ENCODE measurements at regions not wholly inside any gene's neighbourhood (a gene's known extent, or its start where the extent isn't known, plus 50 kb on each side); places are given as distances from the start of the nearest gene placed in this dataset.

GRCh38 chr2:120904379-120904778, 168.7 kb downstream of the GLI2 start:
- H4K20me1 ChIP-seq (ENCODE audit: insufficient read depth), result no peaks in the 10 kb centered on the region
- H2AFZ ChIP-seq (ENCODE audit: low read depth), result no peak overlapping the region
- TF ChIP-seq, protein P1, sequence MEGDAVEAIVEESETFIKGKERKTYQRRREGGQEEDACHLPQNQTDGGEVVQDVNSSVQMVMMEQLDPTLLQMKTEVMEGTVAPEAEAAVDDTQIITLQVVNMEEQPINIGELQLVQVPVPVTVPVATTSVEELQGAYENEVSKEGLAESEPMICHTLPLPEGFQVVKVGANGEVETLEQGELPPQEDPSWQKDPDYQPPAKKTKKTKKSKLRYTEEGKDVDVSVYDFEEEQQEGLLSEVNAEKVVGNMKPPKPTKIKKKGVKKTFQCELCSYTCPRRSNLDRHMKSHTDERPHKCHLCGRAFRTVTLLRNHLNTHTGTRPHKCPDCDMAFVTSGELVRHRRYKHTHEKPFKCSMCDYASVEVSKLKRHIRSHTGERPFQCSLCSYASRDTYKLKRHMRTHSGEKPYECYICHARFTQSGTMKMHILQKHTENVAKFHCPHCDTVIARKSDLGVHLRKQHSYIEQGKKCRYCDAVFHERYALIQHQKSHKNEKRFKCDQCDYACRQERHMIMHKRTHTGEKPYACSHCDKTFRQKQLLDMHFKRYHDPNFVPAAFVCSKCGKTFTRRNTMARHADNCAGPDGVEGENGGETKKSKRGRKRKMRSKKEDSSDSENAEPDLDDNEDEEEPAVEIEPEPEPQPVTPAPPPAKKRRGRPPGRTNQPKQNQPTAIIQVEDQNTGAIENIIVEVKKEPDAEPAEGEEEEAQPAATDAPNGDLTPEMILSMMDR (conservative IDR thresholded peaks at IDR 0.05; ENCODE audit: low read depth, low read length), result no peak
- no peaks in the 10 kb centered on the region for H3K4me1 ChIP-seq (ENCODE audit: low read depth, poor library complexity, severe bottlenecking)
- H3K27ac ChIP-seq, result no peak overlapping the region
- H3K9ac ChIP-seq, result no peak overlapping the region
- no peaks in the 10 kb centered on the region for H3K36me3 ChIP-seq (ENCODE audit: insufficient read depth)
- H3K4me2 ChIP-seq, result no peak overlapping the region
- no peaks in the 10 kb centered on the region for H3K79me2 ChIP-seq (ENCODE audit: insufficient read depth, low read depth)
- no peaks in the 10 kb centered on the region for H3K27me3 ChIP-seq (ENCODE audit: insufficient read depth, low read depth)
- no peak overlapping the region for H3K4me3 ChIP-seq (IDR thresholded peaks at IDR 0.05; ENCODE audit: insufficient read depth, low read depth, low read length)

GRCh38 chr2:120904830-120905234, 169.2 kb downstream of the GLI2 start:
- H3K4me2 ChIP-seq, result no peak overlapping the region
- TF ChIP-seq, protein P1 (conservative IDR thresholded peaks at IDR 0.05; ENCODE audit: low read depth, low read length), result no peak
- H3K4me3 ChIP-seq (IDR thresholded peaks at IDR 0.05; ENCODE audit: insufficient read depth, low read depth, low read length), result no peak overlapping the region
- no peaks in the 10 kb centered on the region for H3K79me2 ChIP-seq (ENCODE audit: insufficient read depth, low read depth)
- no peaks in the 10 kb centered on the region for H3K4me1 ChIP-seq (ENCODE audit: low read depth, poor library complexity, severe bottlenecking)
- H3K27me3 ChIP-seq (ENCODE audit: insufficient read depth, low read depth), result no peaks in the 10 kb centered on the region
- no peak overlapping the region for H3K9ac ChIP-seq
- H2AFZ ChIP-seq (ENCODE audit: low read depth), result no peak overlapping the region
- H4K20me1 ChIP-seq (ENCODE audit: insufficient read depth), result no peaks in the 10 kb centered on the region
- H3K27ac ChIP-seq, result no peak overlapping the region
- H3K36me3 ChIP-seq (ENCODE audit: insufficient read depth), result no peaks in the 10 kb centered on the region

DNA sequence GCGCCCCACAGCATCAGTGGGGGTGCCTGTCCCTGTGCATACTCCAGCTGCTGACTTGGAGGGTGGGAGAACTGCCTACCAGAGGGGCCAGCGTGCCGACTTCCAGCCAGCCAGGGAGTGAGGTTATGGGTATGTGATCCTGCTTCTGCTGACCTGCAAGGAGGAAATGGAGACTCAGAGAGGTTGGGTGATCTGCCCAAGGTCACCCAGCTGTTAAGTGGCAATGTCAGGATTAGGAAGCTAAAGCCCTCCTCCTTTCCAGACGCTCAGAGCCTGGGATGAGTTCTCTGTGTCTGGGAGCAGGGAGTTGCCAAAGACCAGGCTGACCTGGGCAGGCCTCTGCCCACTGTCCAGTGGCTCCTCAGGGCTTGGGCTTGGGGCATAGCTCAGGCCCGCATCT, 169.6 kb downstream of the GLI2 start:
- Histone ChIP-seq H3K9ac (no peak overlapping the region), H3K4me2 (no peak overlapping the region)

DNA sequence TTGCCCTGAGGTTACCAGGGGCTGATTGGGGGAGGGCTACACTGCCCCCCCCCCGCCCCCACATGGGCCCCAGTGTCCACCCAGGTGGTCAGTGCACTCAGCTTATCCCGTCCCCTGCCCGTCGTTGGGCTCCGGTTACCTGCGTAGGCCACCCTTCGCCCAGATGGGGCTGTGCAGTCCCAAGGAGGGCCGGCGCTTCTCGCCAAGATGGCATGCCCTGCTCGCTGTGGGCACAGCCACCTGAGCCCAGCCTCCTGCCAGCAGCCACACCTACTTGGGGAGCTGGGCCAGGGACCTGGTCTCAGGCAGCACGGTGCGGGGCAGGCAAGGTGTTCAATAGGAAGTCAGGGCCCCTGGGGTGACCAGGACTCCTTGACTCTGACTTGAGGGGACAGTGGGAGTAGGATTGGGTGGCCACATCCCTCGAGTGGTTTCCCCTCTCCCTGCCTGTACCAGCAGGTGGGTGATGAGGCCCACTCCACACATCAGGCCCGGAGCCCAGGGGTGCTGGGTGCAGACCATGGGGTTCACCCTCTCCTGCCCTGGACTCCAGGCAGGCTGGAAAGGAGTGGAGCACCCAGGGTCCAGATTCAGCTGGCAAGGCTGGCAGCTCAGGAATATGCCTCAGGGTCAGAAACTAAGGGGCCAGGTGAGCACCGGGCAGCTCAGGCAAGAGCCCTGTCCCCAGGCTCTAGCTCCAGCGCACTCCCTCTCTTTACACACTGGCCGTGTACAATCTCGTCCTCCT, 170.3 kb downstream of the GLI2 start:
- H3K4me1 ChIP-seq (ENCODE audit: low read depth, poor library complexity, severe bottlenecking), result no peaks in the 10 kb centered on the region
- TF ChIP-seq, protein P1 (conservative IDR thresholded peaks at IDR 0.05; ENCODE audit: low read depth, low read length), result no peak
- H3K9ac ChIP-seq, result no peak overlapping the region
- no peaks in the 10 kb centered on the region for H3K36me3 ChIP-seq (ENCODE audit: insufficient read depth)
- H3K79me2 ChIP-seq (ENCODE audit: insufficient read depth, low read depth), result no peaks in the 10 kb centered on the region
- H2AFZ ChIP-seq (ENCODE audit: low read depth), result no peak overlapping the region
- H3K4me2 ChIP-seq, result no peak overlapping the region
- H3K4me3 ChIP-seq (IDR thresholded peaks at IDR 0.05; ENCODE audit: insufficient read depth, low read depth, low read length), result no peak overlapping the region
- no peak overlapping the region for H3K27ac ChIP-seq
- H3K27me3 ChIP-seq (ENCODE audit: insufficient read depth, low read depth), result no peaks in the 10 kb centered on the region
- H4K20me1 ChIP-seq (ENCODE audit: insufficient read depth), result no peaks in the 10 kb centered on the region

More for the DNA sequence above, 169.6 kb downstream of the GLI2 start:
- Histone ChIP-seq H3K36me3 (ENCODE audit: insufficient read depth) (no peaks in the 10 kb centered on the region), H3K27ac (no peak overlapping the region), H3K4me1 (ENCODE audit: low read depth, poor library complexity, severe bottlenecking) (no peaks in the 10 kb centered on the region), H4K20me1 (ENCODE audit: insufficient read depth) (no peaks in the 10 kb centered on the region), H3K27me3 (ENCODE audit: insufficient read depth, low read depth) (no peaks in the 10 kb centered on the region), H3K79me2 (ENCODE audit: insufficient read depth, low read depth) (no peaks in the 10 kb centered on the region), H2AFZ (ENCODE audit: low read depth) (no peak overlapping the region), H3K4me3 (IDR thresholded peaks at IDR 0.05; ENCODE audit: insufficient read depth, low read depth, low read length) (no peak overlapping the region)
- TF ChIP-seq, protein P1 (conservative IDR thresholded peaks at IDR 0.05; ENCODE audit: low read depth, low read length), result no peak

Measured in KMS-11 (cell line).